ENCODE measurements at regions not wholly inside any gene's neighbourhood (a gene's known extent, or its start where the extent isn't known, plus 50 kb on each side); places are given as distances from the start of the nearest gene placed in this dataset.

DNA sequence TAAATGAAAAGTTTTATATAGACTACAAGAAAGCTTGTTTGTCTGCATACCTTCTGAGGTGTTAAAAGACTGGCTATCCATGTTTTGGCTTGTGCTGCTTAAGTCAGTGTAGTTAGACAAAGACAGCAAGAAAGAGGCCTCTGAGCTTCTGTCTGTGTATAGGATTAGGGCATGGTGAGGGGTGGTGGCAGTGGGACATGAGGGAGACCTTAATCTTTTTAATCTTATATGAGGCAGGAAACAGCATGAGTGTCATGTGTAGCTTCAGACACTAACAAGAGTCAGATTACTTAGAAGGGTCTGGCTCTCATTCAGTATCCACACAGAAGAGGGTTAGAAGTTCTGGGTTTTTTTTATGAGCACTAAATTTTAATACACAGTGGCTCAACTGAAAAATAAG is 213.3 kb downstream of the GABRG1 start:
- Histone ChIP-seq H3K23ac (ENCODE audit: low read length) (no peak overlapping the region), H3K79me1 (ENCODE audit: low read length) (no peaks in the 10 kb centered on the region), H2BK15ac (replicated peaks; ENCODE audit: low read depth) (no peak overlapping the region), H2AK5ac (ENCODE audit: low read length) (no peak overlapping the region), H3K18ac (ENCODE audit: low read length) (no peak overlapping the region), H4K5ac (ENCODE audit: low read length) (no peak overlapping the region), H3K4me1 (ENCODE audit: control insufficient read depth, low read depth, low read length) (no peaks in the 10 kb centered on the region), H3K27ac (ENCODE audit: low read depth, low read length) (no peak overlapping the region), H3K36me3 (ENCODE audit: control insufficient read depth, insufficient read depth, low read length) (no peaks in the 10 kb centered on the region), H2BK120ac (ENCODE audit: low read depth, low read length) (no peak overlapping the region), H2BK5ac (ENCODE audit: low read length) (no peak overlapping the region), H3K4ac (ENCODE audit: low read depth, low read length) (no peak overlapping the region), H3K79me2 (ENCODE audit: control insufficient read depth, insufficient read depth, low read length) (no peaks in the 10 kb centered on the region), H3K56ac (ENCODE audit: low read length) (no peak overlapping the region), H3K4me2 (ENCODE audit: low read length) (no peak overlapping the region), H3K27me3 (ENCODE audit: insufficient read depth, low read length, poor library complexity) (no peaks in the 10 kb centered on the region), H3K4me3 (ENCODE audit: low read length) (no peak overlapping the region), H3K9ac (ENCODE audit: low read length) (no peak overlapping the region), H4K8ac (ENCODE audit: low read depth, low read length) (no peak overlapping the region)
- peak; percentile 16 for DNase-seq

DNA sequence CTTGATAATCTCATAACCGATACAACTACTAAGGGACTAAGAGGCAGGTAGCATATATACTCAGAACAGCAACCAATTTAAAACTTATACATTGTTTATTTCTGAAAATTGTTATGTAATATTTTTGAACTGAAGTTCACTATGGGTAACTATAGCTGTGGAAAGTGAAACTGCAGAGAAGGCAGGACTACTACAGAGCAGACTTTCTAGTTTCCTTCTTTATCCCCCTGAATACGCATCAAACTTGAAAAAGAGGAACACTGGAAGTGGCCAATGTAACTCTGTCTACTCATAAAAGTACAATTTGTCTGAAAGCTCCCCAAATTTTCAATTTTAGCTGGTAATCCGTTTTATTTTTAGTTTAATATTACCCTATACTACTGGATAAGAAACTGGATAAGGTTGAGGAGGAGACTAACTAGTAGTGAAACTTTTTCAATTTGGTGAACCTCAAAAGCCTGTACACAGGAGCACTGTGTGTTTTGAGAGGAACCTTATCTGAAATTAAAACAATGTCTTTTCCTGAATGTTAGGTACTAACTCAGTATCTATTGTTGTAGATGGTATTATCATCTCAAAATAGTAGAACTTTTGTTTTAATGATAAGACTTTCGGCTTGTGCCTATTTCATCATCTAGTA is 225.8 kb downstream of the GABRG1 start:
- no peaks in the 10 kb centered on the region for H3K27me3 ChIP-seq (ENCODE audit: insufficient read depth, low read length, poor library complexity)
- no peak overlapping the region for H4K8ac ChIP-seq (ENCODE audit: low read depth, low read length)
- H3K4me1 ChIP-seq (ENCODE audit: control insufficient read depth, low read depth, low read length): no peaks in the 10 kb centered on the region
- no peaks in the 10 kb centered on the region for H3K36me3 ChIP-seq (ENCODE audit: control insufficient read depth, insufficient read depth, low read length)
- no peaks in the 10 kb centered on the region for H3K79me1 ChIP-seq (ENCODE audit: low read length)
- no peak overlapping the region for H2BK15ac ChIP-seq (replicated peaks; ENCODE audit: low read depth)
- H3K4me3 ChIP-seq (ENCODE audit: low read length): no peak overlapping the region
- no peak for DNase-seq
- no peak overlapping the region for H3K56ac ChIP-seq (ENCODE audit: low read length)
- H3K18ac ChIP-seq (ENCODE audit: low read length): no peak overlapping the region
- no peak overlapping the region for H3K4me2 ChIP-seq (ENCODE audit: low read length)
- no peak overlapping the region for H4K5ac ChIP-seq (ENCODE audit: low read length)
- H3K23ac ChIP-seq (ENCODE audit: low read length): no peak overlapping the region
- H2BK5ac ChIP-seq (ENCODE audit: low read length): no peak overlapping the region
- H3K27ac ChIP-seq (ENCODE audit: low read depth, low read length): no peak overlapping the region
- H2BK120ac ChIP-seq (ENCODE audit: low read depth, low read length): no peak overlapping the region
- H3K4ac ChIP-seq (ENCODE audit: low read depth, low read length): no peak overlapping the region
- H3K79me2 ChIP-seq (ENCODE audit: control insufficient read depth, insufficient read depth, low read length): no peaks in the 10 kb centered on the region
- no peak overlapping the region for H2AK5ac ChIP-seq (ENCODE audit: low read length)
- no CpG with 5 or more reads among the region's 4 CpGs for WGBS (ENCODE audit: extremely low coverage, insufficient coverage, low lambda C conversion rate)
- H3K9ac ChIP-seq (ENCODE audit: low read length): no peak overlapping the region

GRCh38 chr4:45883421-45883820 is 240.4 kb downstream of the GABRG1 start:
- H2BK15ac ChIP-seq (replicated peaks; ENCODE audit: low read depth): no peak overlapping the region
- H3K4me2 ChIP-seq (ENCODE audit: low read length): no peak overlapping the region
- no peaks in the 10 kb centered on the region for H3K79me2 ChIP-seq (ENCODE audit: control insufficient read depth, insufficient read depth, low read length)
- H4K8ac ChIP-seq (ENCODE audit: low read depth, low read length): no peak overlapping the region
- no peak overlapping the region for H2BK120ac ChIP-seq (ENCODE audit: low read depth, low read length)
- no peaks in the 10 kb centered on the region for H3K36me3 ChIP-seq (ENCODE audit: control insufficient read depth, insufficient read depth, low read length)
- no peak overlapping the region for H2AK5ac ChIP-seq (ENCODE audit: low read length)
- H3K9ac ChIP-seq (ENCODE audit: low read length): no peak overlapping the region
- no peaks in the 10 kb centered on the region for H3K27me3 ChIP-seq (ENCODE audit: insufficient read depth, low read length, poor library complexity)
- no peak overlapping the region for H2BK5ac ChIP-seq (ENCODE audit: low read length)
- H3K4me1 ChIP-seq (ENCODE audit: control insufficient read depth, low read depth, low read length): no peaks in the 10 kb centered on the region
- no peak overlapping the region for H3K27ac ChIP-seq (ENCODE audit: low read depth, low read length)
- H4K5ac ChIP-seq (ENCODE audit: low read length): no peak overlapping the region
- H3K56ac ChIP-seq (ENCODE audit: low read length): no peak overlapping the region
- DNase-seq: no peak
- no peak overlapping the region for H3K23ac ChIP-seq (ENCODE audit: low read length)
- H3K79me1 ChIP-seq (ENCODE audit: low read length): no peaks in the 10 kb centered on the region
- H3K4me3 ChIP-seq (ENCODE audit: low read length): no peak overlapping the region
- H3K18ac ChIP-seq (ENCODE audit: low read length): no peak overlapping the region
- H3K4ac ChIP-seq (ENCODE audit: low read depth, low read length): no peak overlapping the region
- no CpG with 5 or more reads among the region's 1 CpG for WGBS (ENCODE audit: extremely low coverage, insufficient coverage, low lambda C conversion rate)

DNA sequence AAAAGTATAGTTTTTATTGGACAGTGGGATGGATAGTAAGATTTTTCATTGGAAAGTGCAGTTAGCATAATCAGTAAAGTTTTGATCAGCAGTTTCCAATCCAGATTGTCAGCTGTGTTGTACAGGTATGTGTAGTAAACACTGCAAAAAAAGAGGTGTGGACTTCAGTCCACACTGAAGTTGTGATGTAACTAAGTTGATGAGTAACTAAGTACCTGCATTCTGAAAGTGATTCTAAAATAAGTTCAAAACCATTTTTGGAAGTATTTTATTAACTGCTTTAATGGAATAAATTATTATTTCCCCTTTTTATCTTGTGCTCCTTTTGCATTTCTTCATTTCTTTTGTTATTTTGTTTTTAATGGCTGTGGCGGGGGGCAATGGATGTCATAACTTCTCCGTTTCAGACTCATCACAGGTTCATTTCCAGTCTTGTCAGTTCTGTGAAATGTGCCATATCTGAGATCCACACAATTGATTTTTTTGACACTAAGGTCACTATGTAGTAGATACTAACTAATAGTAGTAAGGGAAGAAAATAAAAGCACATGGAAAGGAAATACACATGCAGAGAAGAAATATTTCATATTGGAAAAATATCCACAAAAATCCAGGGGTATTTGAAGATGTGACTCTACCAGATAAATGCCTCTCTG is 247.5 kb downstream of the GABRG1 start:
- DNase-seq: no peak
- H3K27ac ChIP-seq (ENCODE audit: low read depth, low read length): no peak overlapping the region
- no peak overlapping the region for H4K8ac ChIP-seq (ENCODE audit: low read depth, low read length)
- WGBS (ENCODE audit: extremely low coverage, insufficient coverage, low lambda C conversion rate): no CpG with 5 or more reads among the region's 2 CpGs
- H3K18ac ChIP-seq (ENCODE audit: low read length): no peak overlapping the region
- H2BK15ac ChIP-seq (replicated peaks; ENCODE audit: low read depth): no peak overlapping the region
- no peaks in the 10 kb centered on the region for H3K27me3 ChIP-seq (ENCODE audit: insufficient read depth, low read length, poor library complexity)
- no peaks in the 10 kb centered on the region for H3K79me1 ChIP-seq (ENCODE audit: low read length)
- H3K36me3 ChIP-seq (ENCODE audit: control insufficient read depth, insufficient read depth, low read length): no peaks in the 10 kb centered on the region
- no peak overlapping the region for H4K5ac ChIP-seq (ENCODE audit: low read length)
- H2BK120ac ChIP-seq (ENCODE audit: low read depth, low read length): no peak overlapping the region
- H3K9ac ChIP-seq (ENCODE audit: low read length): no peak overlapping the region
- no peaks in the 10 kb centered on the region for H3K4me1 ChIP-seq (ENCODE audit: control insufficient read depth, low read depth, low read length)
- H3K4ac ChIP-seq (ENCODE audit: low read depth, low read length): no peak overlapping the region
- H3K4me2 ChIP-seq (ENCODE audit: low read length): no peak overlapping the region
- H2AK5ac ChIP-seq (ENCODE audit: low read length): no peak overlapping the region
- H3K23ac ChIP-seq (ENCODE audit: low read length): no peak overlapping the region
- H3K56ac ChIP-seq (ENCODE audit: low read length): no peak overlapping the region
- H2BK5ac ChIP-seq (ENCODE audit: low read length): no peak overlapping the region
- no peak overlapping the region for H3K4me3 ChIP-seq (ENCODE audit: low read length)
- no peaks in the 10 kb centered on the region for H3K79me2 ChIP-seq (ENCODE audit: control insufficient read depth, insufficient read depth, low read length)

DNA sequence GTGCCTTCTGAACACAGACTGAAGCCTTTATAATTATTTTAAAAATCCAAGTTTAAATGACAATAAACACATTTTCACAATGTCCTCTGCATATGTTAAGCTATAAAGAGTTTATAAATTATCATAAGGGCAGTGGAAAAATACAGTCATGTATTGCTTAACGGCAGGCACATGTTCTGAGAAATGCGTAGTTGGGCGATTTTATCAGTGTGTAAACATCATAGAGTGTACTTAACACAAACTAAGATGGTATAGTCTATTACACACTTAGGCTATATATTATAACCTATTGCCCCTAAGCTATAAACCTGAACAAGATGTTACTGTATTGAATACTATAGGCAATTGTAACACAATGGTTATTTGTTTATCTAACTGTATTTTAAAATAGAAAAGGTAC is 254.7 kb downstream of the GABRG1 start:
- H3K79me1 ChIP-seq (ENCODE audit: low read length): no peaks in the 10 kb centered on the region
- H2AK5ac ChIP-seq (ENCODE audit: low read length): no peak overlapping the region
- no peak overlapping the region for H3K4me2 ChIP-seq (ENCODE audit: low read length)
- no peaks in the 10 kb centered on the region for H3K27me3 ChIP-seq (ENCODE audit: insufficient read depth, low read length, poor library complexity)
- H2BK120ac ChIP-seq (ENCODE audit: low read depth, low read length): no peak overlapping the region
- WGBS (ENCODE audit: extremely low coverage, insufficient coverage, low lambda C conversion rate): no CpG with 5 or more reads among the region's 3 CpGs
- no peak overlapping the region for H2BK5ac ChIP-seq (ENCODE audit: low read length)
- H2BK15ac ChIP-seq (replicated peaks; ENCODE audit: low read depth): no peak overlapping the region
- H3K27ac ChIP-seq (ENCODE audit: low read depth, low read length): no peak overlapping the region
- H4K5ac ChIP-seq (ENCODE audit: low read length): no peak overlapping the region
- H3K56ac ChIP-seq (ENCODE audit: low read length): no peak overlapping the region
- no peak overlapping the region for H3K4ac ChIP-seq (ENCODE audit: low read depth, low read length)
- no peak for DNase-seq
- no peak overlapping the region for H3K18ac ChIP-seq (ENCODE audit: low read length)
- no peak overlapping the region for H4K8ac ChIP-seq (ENCODE audit: low read depth, low read length)
- H3K23ac ChIP-seq (ENCODE audit: low read length): no peak overlapping the region
- H3K9ac ChIP-seq (ENCODE audit: low read length): no peak overlapping the region
- H3K79me2 ChIP-seq (ENCODE audit: control insufficient read depth, insufficient read depth, low read length): no peaks in the 10 kb centered on the region
- no peaks in the 10 kb centered on the region for H3K36me3 ChIP-seq (ENCODE audit: control insufficient read depth, insufficient read depth, low read length)
- no peaks in the 10 kb centered on the region for H3K4me1 ChIP-seq (ENCODE audit: control insufficient read depth, low read depth, low read length)
- H3K4me3 ChIP-seq (ENCODE audit: low read length): no peak overlapping the region

DNA sequence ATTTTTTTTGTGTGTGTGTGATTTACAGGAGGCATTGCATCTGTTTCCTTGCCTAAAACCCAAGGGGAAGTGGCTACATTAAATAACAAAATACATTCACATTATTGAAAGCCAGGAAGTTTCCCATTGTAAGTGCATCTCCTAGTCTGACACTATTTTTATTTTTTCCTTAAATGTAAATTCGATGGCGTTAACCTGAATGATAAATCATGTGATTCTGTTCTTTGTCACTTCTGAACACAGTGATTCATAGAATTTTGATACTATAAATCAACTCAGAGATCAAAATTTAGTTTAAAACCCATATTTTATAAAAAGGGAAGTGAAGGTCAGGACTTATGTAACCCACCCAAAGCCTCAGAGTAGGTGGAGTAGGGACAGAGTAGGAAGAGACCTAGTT is 258.1 kb downstream of the GABRG1 start:
- no peak overlapping the region for H2BK120ac ChIP-seq (ENCODE audit: low read depth, low read length)
- no peaks in the 10 kb centered on the region for H3K79me2 ChIP-seq (ENCODE audit: control insufficient read depth, insufficient read depth, low read length)
- DNase-seq: no peak
- WGBS (ENCODE audit: extremely low coverage, insufficient coverage, low lambda C conversion rate): no CpG with 5 or more reads among the region's 2 CpGs
- no peak overlapping the region for H4K5ac ChIP-seq (ENCODE audit: low read length)
- H3K56ac ChIP-seq (ENCODE audit: low read length): no peak overlapping the region
- H3K23ac ChIP-seq (ENCODE audit: low read length): no peak overlapping the region
- no peak overlapping the region for H3K27ac ChIP-seq (ENCODE audit: low read depth, low read length)
- H3K4me2 ChIP-seq (ENCODE audit: low read length): no peak overlapping the region
- H2AK5ac ChIP-seq (ENCODE audit: low read length): no peak overlapping the region
- no peaks in the 10 kb centered on the region for H3K36me3 ChIP-seq (ENCODE audit: control insufficient read depth, insufficient read depth, low read length)
- no peak overlapping the region for H4K8ac ChIP-seq (ENCODE audit: low read depth, low read length)
- no peaks in the 10 kb centered on the region for H3K4me1 ChIP-seq (ENCODE audit: control insufficient read depth, low read depth, low read length)
- H3K4me3 ChIP-seq (ENCODE audit: low read length): no peak overlapping the region
- H2BK15ac ChIP-seq (replicated peaks; ENCODE audit: low read depth): no peak overlapping the region
- no peaks in the 10 kb centered on the region for H3K79me1 ChIP-seq (ENCODE audit: low read length)
- no peak overlapping the region for H3K4ac ChIP-seq (ENCODE audit: low read depth, low read length)
- H3K27me3 ChIP-seq (ENCODE audit: insufficient read depth, low read length, poor library complexity): no peaks in the 10 kb centered on the region
- no peak overlapping the region for H2BK5ac ChIP-seq (ENCODE audit: low read length)
- no peak overlapping the region for H3K9ac ChIP-seq (ENCODE audit: low read length)
- no peak overlapping the region for H3K18ac ChIP-seq (ENCODE audit: low read length)

Measured in mesendoderm (in vitro differentiated cells).